SJCRH30 (cell line): ENCODE measurements at regions not wholly inside any gene's neighbourhood (a gene's known extent, or its start where the extent isn't known, plus 50 kb on each side); places are given as distances from the start of the nearest gene placed in this dataset.

Experiments used
- DNase-seq, 2 experiments: peaks; one replicate each; pipeline ENCODE4 v3.0.0-alpha.2; 2015 to 2020
- H3K27ac ChIP-seq: fragments of 250-450 bp; sonication (Bioruptor Pico); 2 replicates; pipeline ENCODE4 v1.5.1; 2020; ENCODE audit warnings: mild to moderate bottlenecking, moderate library complexity
- H3K27me3 ChIP-seq: fragments of 250-450 bp; sonication (Bioruptor Pico); 2 replicates; pipeline ENCODE4 v1.5.1; 2020; ENCODE audit warnings: mild to moderate bottlenecking, moderate library complexity
- H3K36me3 ChIP-seq: fragments of 250-450 bp; sonication (Bioruptor Pico); 2 replicates; pipeline ENCODE4 v1.5.1; 2020; ENCODE audit warnings: mild to moderate bottlenecking, moderate library complexity
- H3K4me1 ChIP-seq: fragments of 250-450 bp; sonication (Bioruptor Pico); 2 replicates; pipeline ENCODE4 v1.5.1; 2020; ENCODE audit warnings: mild to moderate bottlenecking, moderate library complexity
- H3K4me3 ChIP-seq: fragments of 250-450 bp; sonication (Bioruptor Pico); 2 replicates; pipeline ENCODE4 v1.5.1; 2020; ENCODE audit warnings: mild to moderate bottlenecking, moderate library complexity
- H3K9me3 ChIP-seq: fragments of 250-450 bp; sonication (Bioruptor Pico); replicated peaks from 2 replicates; pipeline ENCODE4 v1.5.1; 2020; ENCODE audit warnings: mild to moderate bottlenecking, moderate library complexity

- no peak for DNase-seq
- Histone ChIP-seq H3K4me1 (no peaks in the 10 kb centered on the region), H3K4me3 (no peak overlapping the region), H3K9me3 (no peaks in the 10 kb centered on the region), H3K27ac (no peak overlapping the region), H3K27me3 (0 out of 2 replicates have a peak, but pooled peaks cover 2% of the 10 kb centered on the region), H3K36me3 (no peaks in the 10 kb centered on the region)
These were observed 122.9 kb upstream of the RAP1B start for GRCh38 chr12:68487721-68488309.

- H3K4me3 ChIP-seq, result no peak overlapping the region
- no peaks in the 10 kb centered on the region for H3K36me3 ChIP-seq
- DNase-seq, result no peak
- no peaks in the 10 kb centered on the region for H3K4me1 ChIP-seq
- no peaks in the 10 kb centered on the region for H3K9me3 ChIP-seq
- H3K27me3 ChIP-seq, result 0 out of 2 replicates have a peak, but pooled peaks cover 2% of the 10 kb centered on the region
- no peak overlapping the region for H3K27ac ChIP-seq
These were observed 121.4 kb upstream of the RAP1B start for GRCh38 chr12:68489273-68489672.

GRCh38 chr12:68490476-68490875, 120.2 kb upstream of the RAP1B start:
- H3K27ac ChIP-seq, result no peak overlapping the region
- H3K4me1 ChIP-seq, result no peaks in the 10 kb centered on the region
- H3K9me3 ChIP-seq, result no peaks in the 10 kb centered on the region
- H3K27me3 ChIP-seq, result 0 out of 2 replicates have a peak, but pooled peaks cover 2% of the 10 kb centered on the region
- DNase-seq, result no peak
- H3K4me3 ChIP-seq, result no peak overlapping the region
- no peaks in the 10 kb centered on the region for H3K36me3 ChIP-seq

GRCh38 chr12:68491204-68491960, 119.3 kb upstream of the RAP1B start:
- Histone ChIP-seq H3K36me3 (no peaks in the 10 kb centered on the region), H3K4me3 (no peak overlapping the region), H3K4me1 (no peaks in the 10 kb centered on the region), H3K27ac (no peak overlapping the region), H3K9me3 (no peaks in the 10 kb centered on the region), H3K27me3 (0 out of 2 replicates have a peak, but pooled peaks cover 2% of the 10 kb centered on the region)
- DNase-seq, result no peak

- Histone ChIP-seq H3K36me3 (no peaks in the 10 kb centered on the region), H3K4me1 (no peaks in the 10 kb centered on the region), H3K27me3 (0 out of 2 replicates have a peak, but pooled peaks cover 2% of the 10 kb centered on the region), H3K27ac (no peak overlapping the region), H3K9me3 (no peaks in the 10 kb centered on the region), H3K4me3 (no peak overlapping the region)
- no peak for DNase-seq
These were observed 115.2 kb upstream of the RAP1B start for GRCh38 chr12:68495336-68496070.

GRCh38 chr12:68497107-68497506, 113.6 kb upstream of the RAP1B start:
- Histone ChIP-seq H3K9me3 (no peaks in the 10 kb centered on the region), H3K36me3 (no peaks in the 10 kb centered on the region), H3K4me3 (no peak overlapping the region), H3K27me3 (0 out of 2 replicates have a peak, but pooled peaks cover under 1% of the 10 kb centered on the region), H3K4me1 (no peaks in the 10 kb centered on the region), H3K27ac (no peak overlapping the region)
- no peak for DNase-seq

- no peak overlapping the region for H3K4me3 ChIP-seq
- H3K27me3 ChIP-seq, result no peaks in the 10 kb centered on the region
- H3K36me3 ChIP-seq, result no peaks in the 10 kb centered on the region
- DNase-seq, result peak; percentile 7 to 24
- no peaks in the 10 kb centered on the region for H3K4me1 ChIP-seq
- no peaks in the 10 kb centered on the region for H3K9me3 ChIP-seq
- H3K27ac ChIP-seq, result no peak overlapping the region
These were observed 113.0 kb upstream of the RAP1B start for GRCh38 chr12:68497702-68498101.

GRCh38 chr12:68498736-68499135, 112.0 kb upstream of the RAP1B start:
- Histone ChIP-seq H3K27ac (no peak overlapping the region), H3K4me3 (no peak overlapping the region), H3K4me1 (no peaks in the 10 kb centered on the region), H3K9me3 (no peaks in the 10 kb centered on the region), H3K27me3 (no peaks in the 10 kb centered on the region), H3K36me3 (no peaks in the 10 kb centered on the region)
- no peak for DNase-seq

- H3K27me3 ChIP-seq, result no peaks in the 10 kb centered on the region
- no peaks in the 10 kb centered on the region for H3K9me3 ChIP-seq
- DNase-seq, result no peak
- no peaks in the 10 kb centered on the region for H3K36me3 ChIP-seq
- no peaks in the 10 kb centered on the region for H3K4me1 ChIP-seq
- H3K4me3 ChIP-seq, result no peak overlapping the region
- no peak overlapping the region for H3K27ac ChIP-seq
These were observed 111.1 kb upstream of the RAP1B start for GRCh38 chr12:68499616-68500015.

- Histone ChIP-seq H3K4me1 (no peaks in the 10 kb centered on the region), H3K4me3 (no peak overlapping the region), H3K9me3 (no peaks in the 10 kb centered on the region), H3K27me3 (no peaks in the 10 kb centered on the region), H3K36me3 (no peaks in the 10 kb centered on the region), H3K27ac (no peak overlapping the region)
- DNase-seq, result no peak
These were observed 109.5 kb upstream of the RAP1B start for GRCh38 chr12:68501226-68501625.

- no peaks in the 10 kb centered on the region for H3K4me1 ChIP-seq
- H3K27ac ChIP-seq, result no peak overlapping the region
- H3K4me3 ChIP-seq, result no peak overlapping the region
- H3K9me3 ChIP-seq, result no peaks in the 10 kb centered on the region
- H3K36me3 ChIP-seq, result no peaks in the 10 kb centered on the region
- H3K27me3 ChIP-seq, result no peaks in the 10 kb centered on the region
- DNase-seq, result no peak
These were observed 104.7 kb upstream of the RAP1B start for GRCh38 chr12:68505970-68506369.

- H3K4me1 ChIP-seq, result no peaks in the 10 kb centered on the region
- DNase-seq, result no peak
- no peak overlapping the region for H3K4me3 ChIP-seq
- H3K36me3 ChIP-seq, result no peaks in the 10 kb centered on the region
- H3K27ac ChIP-seq, result no peak overlapping the region
- no peaks in the 10 kb centered on the region for H3K27me3 ChIP-seq
- no peaks in the 10 kb centered on the region for H3K9me3 ChIP-seq
These were observed 104.1 kb upstream of the RAP1B start for GRCh38 chr12:68506619-68507018.

- DNase-seq, result no peak
- Histone ChIP-seq H3K27me3 (no peaks in the 10 kb centered on the region), H3K27ac (no peak overlapping the region), H3K36me3 (no peaks in the 10 kb centered on the region), H3K9me3 (no peaks in the 10 kb centered on the region), H3K4me1 (no peaks in the 10 kb centered on the region), H3K4me3 (no peak overlapping the region)
These were observed 103.0 kb upstream of the RAP1B start for GRCh38 chr12:68507657-68508056.

- Histone ChIP-seq H3K27me3 (no peaks in the 10 kb centered on the region), H3K4me1 (no peaks in the 10 kb centered on the region), H3K9me3 (no peaks in the 10 kb centered on the region), H3K4me3 (no peak overlapping the region), H3K36me3 (no peaks in the 10 kb centered on the region), H3K27ac (no peak overlapping the region)
- no peak for DNase-seq
These were observed 102.1 kb upstream of the RAP1B start for GRCh38 chr12:68508576-68508975.

- Histone ChIP-seq H3K4me3 (no peak overlapping the region), H3K9me3 (no peaks in the 10 kb centered on the region), H3K27ac (no peak overlapping the region), H3K27me3 (no peaks in the 10 kb centered on the region), H3K36me3 (no peaks in the 10 kb centered on the region), H3K4me1 (no peaks in the 10 kb centered on the region)
- DNase-seq, result no peak
These were observed 101.5 kb upstream of the RAP1B start for GRCh38 chr12:68509242-68509641.
